DND-41 (cell line): ENCODE measurements at regions not wholly inside any gene's neighbourhood (a gene's known extent, or its start where the extent isn't known, plus 50 kb on each side); places are given as distances from the start of the nearest gene placed in this dataset.

Experiments used
- ATAC-seq: fragments of 200-7000 bp; cut with Tn5 transposase; 3 replicates; pipeline ENCODE4 v1.9.1; 2021; ENCODE audit warnings: low read depth; ENCODE audit not compliant: insufficient read depth
- DNase-seq: peaks from one replicate; pipeline ENCODE4 v3.0.0-alpha.2; 2020
- H2AFZ ChIP-seq: 2 replicates; pipeline ENCODE4 v1.6.0; 2012; ENCODE audit warnings: low read depth, low read length
- H3K27ac ChIP-seq: 2 replicates; pipeline ENCODE4 v1.5.1; 2012; ENCODE audit warnings: low read length, inconsistent platforms
- H3K27me3 ChIP-seq: fragments of 200-600 bp; sonication (generic); 2 replicates; pipeline ENCODE4 v1.6.0; 2012; ENCODE audit warnings: low read length, mild to moderate bottlenecking, inconsistent platforms; ENCODE audit not compliant: insufficient read depth, poor library complexity
- H3K36me3 ChIP-seq: 2 replicates; pipeline ENCODE4 v1.5.1; 2012; ENCODE audit warnings: low read length, inconsistent platforms; ENCODE audit not compliant: insufficient read depth
- H3K4me1 ChIP-seq: 2 replicates; pipeline ENCODE4 v1.5.1; 2012; ENCODE audit warnings: mild to moderate bottlenecking, low read length; ENCODE audit not compliant: insufficient read depth
- H3K4me2 ChIP-seq: 2 replicates; pipeline ENCODE4 v1.6.0; 2012; ENCODE audit warnings: mild to moderate bottlenecking, moderate library complexity, low read length, inconsistent platforms; ENCODE audit not compliant: insufficient read depth
- H3K4me3 ChIP-seq, 2 experiments: fragments of 200-600 bp in 1 of 2; shearing (Covaris generic) in 1 of 2; 2 replicates each; pipeline ENCODE4 v1.5.1; 2012 to 2016; ENCODE audit warnings: inconsistent platforms in 2 of 2, low read length in 2 of 2, mild to moderate bottlenecking in 2 of 2, low read depth in 1 of 2, moderate library complexity in 1 of 2
- H3K79me2 ChIP-seq: 2 replicates; pipeline ENCODE4 v1.6.0; 2012; ENCODE audit warnings: low read length, inconsistent platforms; ENCODE audit not compliant: insufficient read depth
- H3K9ac ChIP-seq: 2 replicates; pipeline ENCODE4 v1.6.0; 2012; ENCODE audit warnings: low read depth, mild to moderate bottlenecking, inconsistent platforms, low read length, moderate library complexity
- H3K9me3 ChIP-seq: 2 replicates; pipeline ENCODE4 v1.5.1; 2012; ENCODE audit warnings: low read length, moderate library complexity, mild to moderate bottlenecking, inconsistent platforms; ENCODE audit not compliant: insufficient read depth, severe bottlenecking
- H4K20me1 ChIP-seq: 2 replicates; pipeline ENCODE4 v1.6.0; 2012; ENCODE audit warnings: low read length; ENCODE audit not compliant: insufficient read depth
- CTCF ChIP-seq: IDR thresholded peaks from 2 replicates; pipeline ENCODE4 v1.5.1; 2012; ENCODE audit warnings: borderline replicate concordance, low read length, moderate library complexity, mild to moderate bottlenecking; ENCODE audit not compliant: poor library complexity, severe bottlenecking; ENCODE audit errors: extremely low read depth
- EZH2 ChIP-seq: IDR thresholded peaks from 3 replicates; pipeline ENCODE4 v1.6.1; 2012; ENCODE audit warnings: borderline replicate concordance, low read depth, mild to moderate bottlenecking, moderate library complexity, low read length, inconsistent platforms; ENCODE audit not compliant: severe bottlenecking

DNA sequence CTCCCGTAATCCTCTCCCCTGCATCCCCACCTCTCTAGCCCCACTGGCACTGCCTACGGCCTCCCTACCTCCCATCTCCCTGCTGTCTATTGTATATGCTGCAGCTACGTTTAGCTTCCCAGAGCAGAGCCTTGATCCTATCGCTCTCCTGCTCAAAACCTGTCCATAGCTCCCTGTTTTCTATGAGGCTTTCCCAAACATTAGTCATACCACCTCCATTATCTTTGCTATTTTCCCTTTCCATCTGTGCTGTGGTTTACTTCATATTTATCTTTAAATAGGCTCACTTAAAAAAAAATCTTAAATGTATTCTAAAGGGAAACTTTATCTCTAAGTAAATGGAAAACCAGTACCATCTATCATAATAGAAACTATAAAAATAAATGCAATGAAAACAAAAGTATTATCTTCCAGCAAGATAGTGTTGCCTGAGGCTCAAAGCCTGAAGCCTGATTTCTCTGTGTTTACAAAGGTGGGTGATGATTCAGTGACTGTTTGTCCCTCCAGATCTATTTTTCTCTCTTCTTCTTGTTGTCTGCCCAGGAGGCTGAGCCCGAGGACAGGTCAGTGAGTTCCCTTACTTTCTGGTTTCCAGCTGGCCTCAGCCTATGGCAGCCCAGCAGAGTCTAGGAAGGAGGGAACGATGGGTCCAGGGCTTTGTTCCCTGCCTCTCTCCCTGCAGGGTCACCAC lies 397.1 kb upstream of the CFAP20DC start:
- H3K36me3 ChIP-seq = no peaks in the 10 kb centered on the region
- no peak for DNase-seq
- no peak overlapping the region for H2AFZ ChIP-seq
- no peak overlapping the region for H3K4me3 ChIP-seq
- ATAC-seq = no peak
- H3K4me1 ChIP-seq = peaks cover 40% of the 10 kb centered on the region
- no peak overlapping the region for H3K27ac ChIP-seq
- H3K4me2 ChIP-seq = no peak overlapping the region
- TF ChIP-seq CTCF = no peak
- TF ChIP-seq EZH2 = no peak
- no peaks in the 10 kb centered on the region for H3K9me3 ChIP-seq
- no peaks in the 10 kb centered on the region for H4K20me1 ChIP-seq
- no peaks in the 10 kb centered on the region for H3K79me2 ChIP-seq
- no peaks in the 10 kb centered on the region for H3K27me3 ChIP-seq
- no peak overlapping the region for H3K9ac ChIP-seq

DNA sequence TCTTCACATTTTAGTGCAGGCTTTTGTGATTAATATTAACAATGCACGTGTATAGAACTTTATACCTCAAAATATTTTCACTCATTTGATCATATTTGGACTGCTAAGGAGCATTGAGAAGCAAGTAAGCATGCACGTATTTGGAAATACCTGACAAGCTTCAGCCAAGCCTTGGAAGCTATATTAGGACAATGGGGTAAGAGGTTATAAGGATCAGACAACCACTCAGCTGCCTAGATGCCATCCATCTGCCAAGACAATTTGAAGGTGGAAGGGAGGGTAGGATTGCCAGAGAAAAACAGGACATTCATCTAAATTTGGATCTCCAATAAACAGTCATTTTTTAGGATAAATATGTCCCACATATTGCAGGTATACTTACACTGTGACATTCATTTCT lies 394.9 kb upstream of the CFAP20DC start:
- Histone ChIP-seq H3K4me2 (no peak overlapping the region), H2AFZ (0 out of 2 replicates have a peak overlapping the region, but pooled peaks have one; percentile 48), H3K36me3 (no peaks in the 10 kb centered on the region), H3K4me3 (no peak overlapping the region), H3K79me2 (no peaks in the 10 kb centered on the region), H4K20me1 (no peaks in the 10 kb centered on the region), H3K9ac (peak overlapping the region; percentile 14; the same call in 1 of the 2 replicates), H3K27me3 (no peaks in the 10 kb centered on the region), H3K4me1 (peaks cover 18% of the 10 kb centered on the region), H3K27ac (peak overlapping the region; percentile 60), H3K9me3 (no peaks in the 10 kb centered on the region)
- DNase-seq = no peak
- TF ChIP-seq CTCF (no peak), EZH2 (no peak)
- no peak for ATAC-seq

GRCh38 chr3:59444294-59444671 lies 394.5 kb upstream of the CFAP20DC start:
- Histone ChIP-seq H3K4me1 (peaks cover 17% of the 10 kb centered on the region), H3K4me3 (no peak overlapping the region), H3K79me2 (no peaks in the 10 kb centered on the region), H3K4me2 (no peak overlapping the region), H4K20me1 (no peaks in the 10 kb centered on the region), H2AFZ (0 out of 2 replicates have a peak overlapping the region, but pooled peaks have one; percentile 48), H3K27me3 (no peaks in the 10 kb centered on the region), H3K9ac (peak overlapping the region; percentile 14; the same call in 1 of the 2 replicates), H3K27ac (peak overlapping the region; percentile 60), H3K9me3 (no peaks in the 10 kb centered on the region), H3K36me3 (no peaks in the 10 kb centered on the region)
- no peak for DNase-seq
- no peak for TF ChIP-seq CTCF
- no peak for TF ChIP-seq EZH2
- ATAC-seq = peak; percentile 70
